ENCODE measurements at regions not wholly inside any gene's neighbourhood (a gene's known extent, or its start where the extent isn't known, plus 50 kb on each side); places are given as distances from the start of the nearest gene placed in this dataset.

GRCh38 chr17:77708936-77709335 is 249.6 kb upstream of the TNRC6C start:
- WGBS (ENCODE audit: insufficient coverage), result 81% methylated on average over 8 of the region's 8 CpGs

GRCh38 chr17:77709594-77709993 is 248.9 kb upstream of the TNRC6C start:
- Histone ChIP-seq H3K4me1 (ENCODE audit: control insufficient read depth, insufficient read depth, low read length) (no peaks in the 10 kb centered on the region), H3K4me3 (ENCODE audit: low read length) (no peak overlapping the region), H3K36me3 (ENCODE audit: control insufficient read depth, insufficient read depth, low read length) (no peaks in the 10 kb centered on the region), H3K9me3 (replicated peaks; ENCODE audit: control insufficient read depth, low read depth, low read length) (peaks cover 13% of the 10 kb centered on the region), H3K27me3 (ENCODE audit: control insufficient read depth, insufficient read depth, low read length) (peaks cover 7% of the 10 kb centered on the region), H3K27ac (ENCODE audit: low read length) (no peak overlapping the region)
- DNase-seq, result no peak
- WGBS (ENCODE audit: insufficient coverage), result no CpG with 5 or more reads among the region's 5 CpGs

More at GRCh38 chr17:77708936-77709335, 249.6 kb upstream of the TNRC6C start:
- Histone ChIP-seq H3K27ac (ENCODE audit: low read length) (no peak overlapping the region), H3K9me3 (replicated peaks; ENCODE audit: control insufficient read depth, low read depth, low read length) (peaks cover 20% of the 10 kb centered on the region), H3K36me3 (ENCODE audit: control insufficient read depth, insufficient read depth, low read length) (no peaks in the 10 kb centered on the region), H3K27me3 (ENCODE audit: control insufficient read depth, insufficient read depth, low read length) (peaks cover 7% of the 10 kb centered on the region), H3K4me3 (ENCODE audit: low read length) (no peak overlapping the region), H3K4me1 (ENCODE audit: control insufficient read depth, insufficient read depth, low read length) (no peaks in the 10 kb centered on the region)
- no peak for DNase-seq

GRCh38 chr17:77712578-77712977 is 245.9 kb upstream of the TNRC6C start:
- peaks cover 7% of the 10 kb centered on the region for H3K27me3 ChIP-seq (ENCODE audit: control insufficient read depth, insufficient read depth, low read length)
- H3K27ac ChIP-seq (ENCODE audit: low read length), result no peak overlapping the region
- H3K4me3 ChIP-seq (ENCODE audit: low read length), result no peak overlapping the region
- peaks cover 7% of the 10 kb centered on the region for H3K9me3 ChIP-seq (replicated peaks; ENCODE audit: control insufficient read depth, low read depth, low read length)
- H3K36me3 ChIP-seq (ENCODE audit: control insufficient read depth, insufficient read depth, low read length), result no peaks in the 10 kb centered on the region
- no peak for DNase-seq
- no peaks in the 10 kb centered on the region for H3K4me1 ChIP-seq (ENCODE audit: control insufficient read depth, insufficient read depth, low read length)

GRCh38 chr17:77716289-77716926 is 242.1 kb upstream of the TNRC6C start:
- H3K4me1 ChIP-seq (ENCODE audit: control insufficient read depth, insufficient read depth, low read length), result no peaks in the 10 kb centered on the region
- DNase-seq, result no peak
- no peak overlapping the region for H3K27ac ChIP-seq (ENCODE audit: low read length)
- H3K4me3 ChIP-seq (ENCODE audit: low read length), result no peak overlapping the region
- peaks cover 7% of the 10 kb centered on the region for H3K9me3 ChIP-seq (replicated peaks; ENCODE audit: control insufficient read depth, low read depth, low read length)
- peaks cover 4% of the 10 kb centered on the region for H3K27me3 ChIP-seq (ENCODE audit: control insufficient read depth, insufficient read depth, low read length)
- H3K36me3 ChIP-seq (ENCODE audit: control insufficient read depth, insufficient read depth, low read length), result no peaks in the 10 kb centered on the region
- no CpG with 5 or more reads among the region's 1 CpG for WGBS (ENCODE audit: insufficient coverage)

GRCh38 chr17:77717941-77718668 is 240.4 kb upstream of the TNRC6C start:
- 77% methylated on average over 7 of the region's 11 CpGs for WGBS (ENCODE audit: insufficient coverage)
- H3K9me3 ChIP-seq (replicated peaks; ENCODE audit: control insufficient read depth, low read depth, low read length), result peaks cover 4% of the 10 kb centered on the region
- H3K4me1 ChIP-seq (ENCODE audit: control insufficient read depth, insufficient read depth, low read length), result peaks cover 4% of the 10 kb centered on the region
- no peak for DNase-seq
- no peak overlapping the region for H3K4me3 ChIP-seq (ENCODE audit: low read length)
- no peak overlapping the region for H3K27ac ChIP-seq (ENCODE audit: low read length)
- H3K36me3 ChIP-seq (ENCODE audit: control insufficient read depth, insufficient read depth, low read length), result no peaks in the 10 kb centered on the region
- H3K27me3 ChIP-seq (ENCODE audit: control insufficient read depth, insufficient read depth, low read length), result peaks cover 4% of the 10 kb centered on the region

GRCh38 chr17:77718669-77718961 is 239.9 kb upstream of the TNRC6C start:
- Histone ChIP-seq H3K4me3 (ENCODE audit: low read length) (no peak overlapping the region), H3K4me1 (ENCODE audit: control insufficient read depth, insufficient read depth, low read length) (peaks cover 9% of the 10 kb centered on the region), H3K27me3 (ENCODE audit: control insufficient read depth, insufficient read depth, low read length) (peaks cover 4% of the 10 kb centered on the region), H3K27ac (ENCODE audit: low read length) (no peak overlapping the region), H3K36me3 (ENCODE audit: control insufficient read depth, insufficient read depth, low read length) (no peaks in the 10 kb centered on the region), H3K9me3 (replicated peaks; ENCODE audit: control insufficient read depth, low read depth, low read length) (peaks cover 4% of the 10 kb centered on the region)
- 91% methylated on average over 10 of the region's 10 CpGs for WGBS (ENCODE audit: insufficient coverage)
- DNase-seq, result no peak

GRCh38 chr17:77719806-77720205 is 238.7 kb upstream of the TNRC6C start:
- Histone ChIP-seq H3K9me3 (replicated peaks; ENCODE audit: control insufficient read depth, low read depth, low read length) (peaks cover 4% of the 10 kb centered on the region), H3K4me1 (ENCODE audit: control insufficient read depth, insufficient read depth, low read length) (peaks cover 21% of the 10 kb centered on the region), H3K27me3 (ENCODE audit: control insufficient read depth, insufficient read depth, low read length) (peaks cover 6% of the 10 kb centered on the region), H3K27ac (ENCODE audit: low read length) (no peak overlapping the region), H3K36me3 (ENCODE audit: control insufficient read depth, insufficient read depth, low read length) (no peaks in the 10 kb centered on the region), H3K4me3 (ENCODE audit: low read length) (no peak overlapping the region)
- DNase-seq, result no peak
- WGBS (ENCODE audit: insufficient coverage), result no CpG with 5 or more reads among the region's 4 CpGs

GRCh38 chr17:77720946-77721845 is 237.3 kb upstream of the TNRC6C start:
- no peak overlapping the region for H3K27ac ChIP-seq (ENCODE audit: low read length)
- no peak overlapping the region for H3K4me3 ChIP-seq (ENCODE audit: low read length)
- H3K4me1 ChIP-seq (ENCODE audit: control insufficient read depth, insufficient read depth, low read length), result peaks cover 34% of the 10 kb centered on the region
- 85% methylated on average over 10 of the region's 14 CpGs for WGBS (ENCODE audit: insufficient coverage)
- peaks cover 4% of the 10 kb centered on the region for H3K9me3 ChIP-seq (replicated peaks; ENCODE audit: control insufficient read depth, low read depth, low read length)
- no peak for DNase-seq
- H3K36me3 ChIP-seq (ENCODE audit: control insufficient read depth, insufficient read depth, low read length), result no peaks in the 10 kb centered on the region
- peaks cover 9% of the 10 kb centered on the region for H3K27me3 ChIP-seq (ENCODE audit: control insufficient read depth, insufficient read depth, low read length)

- no peak overlapping the region for H3K4me3 ChIP-seq (ENCODE audit: low read length)
Measured at GRCh38 chr17:77721846-77722160, 236.7 kb upstream of the TNRC6C start.

GRCh38 chr17:77722366-77722765 is 236.1 kb upstream of the TNRC6C start:
- Histone ChIP-seq H3K4me1 (ENCODE audit: control insufficient read depth, insufficient read depth, low read length) (peaks cover 45% of the 10 kb centered on the region), H3K4me3 (ENCODE audit: low read length) (no peak overlapping the region), H3K36me3 (ENCODE audit: control insufficient read depth, insufficient read depth, low read length) (no peaks in the 10 kb centered on the region), H3K27me3 (ENCODE audit: control insufficient read depth, insufficient read depth, low read length) (peaks cover 9% of the 10 kb centered on the region), H3K9me3 (replicated peaks; ENCODE audit: control insufficient read depth, low read depth, low read length) (no peaks in the 10 kb centered on the region), H3K27ac (ENCODE audit: low read length) (no peak overlapping the region)
- no peak for DNase-seq
- 94% methylated on average over 8 of the region's 8 CpGs for WGBS (ENCODE audit: insufficient coverage)

More at GRCh38 chr17:77721846-77722160, 236.7 kb upstream of the TNRC6C start:
- Histone ChIP-seq H3K27me3 (ENCODE audit: control insufficient read depth, insufficient read depth, low read length) (peaks cover 9% of the 10 kb centered on the region), H3K27ac (ENCODE audit: low read length) (no peak overlapping the region), H3K36me3 (ENCODE audit: control insufficient read depth, insufficient read depth, low read length) (no peaks in the 10 kb centered on the region), H3K9me3 (replicated peaks; ENCODE audit: control insufficient read depth, low read depth, low read length) (no peaks in the 10 kb centered on the region), H3K4me1 (ENCODE audit: control insufficient read depth, insufficient read depth, low read length) (peaks cover 40% of the 10 kb centered on the region)
- DNase-seq, result no peak
- WGBS (ENCODE audit: insufficient coverage), result 60% methylated on average over 1 of the region's 3 CpGs

All from muscle of leg (tissue), 3 donors.